ENCODE measurements at regions not wholly inside any gene's neighbourhood (a gene's known extent, or its start where the extent isn't known, plus 50 kb on each side); places are given as distances from the start of the nearest gene placed in this dataset.

DNA sequence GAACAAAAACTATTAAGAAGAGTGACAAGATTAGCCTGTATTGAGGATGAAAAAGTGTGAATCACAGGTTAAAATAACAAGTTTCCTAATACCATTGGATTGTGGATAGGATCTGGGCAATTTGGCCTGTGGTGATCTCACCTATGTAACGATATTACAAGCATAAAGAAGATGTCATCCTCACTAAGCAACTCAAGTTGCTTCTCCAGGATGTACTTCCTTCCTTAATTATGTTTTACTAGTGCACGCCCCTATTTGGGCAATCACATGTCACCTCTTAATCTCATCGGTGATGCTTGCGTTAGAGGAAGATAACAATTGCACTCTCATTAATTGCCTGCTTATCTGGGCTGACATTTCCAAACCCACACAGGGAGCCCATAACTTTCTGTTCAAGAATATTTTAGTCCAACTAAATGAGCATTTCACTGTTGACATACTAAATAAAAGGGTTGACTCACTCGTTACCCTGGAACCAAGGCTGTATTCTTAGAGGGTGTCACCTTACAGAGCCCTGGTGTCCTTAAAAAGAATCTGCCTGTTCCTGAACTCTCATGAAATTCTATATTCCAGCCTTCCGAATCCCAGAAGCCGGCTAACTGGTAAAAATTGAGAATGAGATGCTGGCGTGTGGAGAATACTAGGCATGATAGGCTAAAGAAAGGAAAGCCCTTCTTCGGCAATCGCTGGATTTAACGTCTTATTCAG is 88.2 kb upstream of the ATXN1 start (continued):
- no peak for TF ChIP-seq MAFF (IDR thresholded peaks at IDR 0.05; ENCODE audit: low read length)
- TF ChIP-seq ZBTB33 (CRISPR knock-in tag; IDR thresholded peaks at IDR 0.05) = no peak
- no peak for TF ChIP-seq TEAD4 (IDR thresholded peaks at IDR 0.05; ENCODE audit: low read length)
- no peak for TF ChIP-seq TEAD4 (CRISPR knock-in tag; IDR thresholded peaks at IDR 0.05; ENCODE audit: borderline replicate concordance)
- TF ChIP-seq SIN3A (IDR thresholded peaks at IDR 0.05; ENCODE audit: borderline replicate concordance in 2 of 2, control insufficient read depth in 1 of 2, low read depth in 2 of 2, low read length in 2 of 2) = no peak
- TF ChIP-seq SRF (CRISPR knock-in tag; IDR thresholded peaks at IDR 0.05) = peak in 1 of 2 experiments; percentile 81; a peak in 2 of 4 replicates
- TF ChIP-seq SOX6 (IDR thresholded peaks at IDR 0.05) = peak; percentile 14; the same call in 1 of the 2 replicates
- no peak for TF ChIP-seq GABPB1 (CRISPR knock-in tag; IDR thresholded peaks at IDR 0.05)
- no peak for TF ChIP-seq HNRNPLL (IDR thresholded peaks at IDR 0.05; ENCODE audit: low read depth, low read length, poor library complexity, severe bottlenecking)
- TF ChIP-seq RAD21 (CRISPR knock-in tag; conservative IDR thresholded peaks at IDR 0.05 in 1 of 2, IDR thresholded peaks at IDR 0.05 in 1 of 2) = no peak
- TF ChIP-seq ZEB2 (IDR thresholded peaks at IDR 0.05) = no peak
- no peak for TF ChIP-seq SMC3 (conservative IDR thresholded peaks at IDR 0.05; ENCODE audit: insufficient read depth, low read depth, low read length)
- no peak for TF ChIP-seq ZNF41 (CRISPR knock-in tag; conservative IDR thresholded peaks at IDR 0.05)

All from K562 (cell line).